ENCODE measurements at regions not wholly inside any gene's neighbourhood (a gene's known extent, or its start where the extent isn't known, plus 50 kb on each side); places are given as distances from the start of the nearest gene placed in this dataset.

GRCh38 chr10:3419719-3420495, 247.3 kb upstream of the PITRM1 start:
- no peak for DNase-seq
- H3K27ac ChIP-seq (ENCODE audit: low read length) = no peak overlapping the region
- peaks cover 3% of the 10 kb centered on the region for H3K27me3 ChIP-seq (ENCODE audit: control insufficient read depth, insufficient read depth, low read length)
- no peak overlapping the region for H3K4me3 ChIP-seq (ENCODE audit: low read length)
- no peaks in the 10 kb centered on the region for H3K36me3 ChIP-seq (ENCODE audit: control insufficient read depth, insufficient read depth, low read length)
- 63% methylated on average over 8 of the region's 12 CpGs for WGBS (ENCODE audit: insufficient coverage)
- H3K9me3 ChIP-seq (replicated peaks; ENCODE audit: control insufficient read depth, low read depth, low read length) = no peaks in the 10 kb centered on the region
- H3K4me1 ChIP-seq (ENCODE audit: control insufficient read depth, insufficient read depth, low read length) = peaks cover 14% of the 10 kb centered on the region

- Histone ChIP-seq H3K36me3 (ENCODE audit: control insufficient read depth, insufficient read depth, low read length) (no peaks in the 10 kb centered on the region), H3K4me3 (ENCODE audit: low read length) (no peak overlapping the region), H3K4me1 (ENCODE audit: control insufficient read depth, insufficient read depth, low read length) (peaks cover 7% of the 10 kb centered on the region), H3K9me3 (replicated peaks; ENCODE audit: control insufficient read depth, low read depth, low read length) (no peaks in the 10 kb centered on the region), H3K27ac (ENCODE audit: low read length) (no peak overlapping the region), H3K27me3 (ENCODE audit: control insufficient read depth, insufficient read depth, low read length) (peaks cover 3% of the 10 kb centered on the region)
- DNase-seq = no peak
- 68% methylated on average over 6 of the region's 12 CpGs for WGBS (ENCODE audit: insufficient coverage)
Observed at GRCh38 chr10:3418926-3419325, 246.3 kb upstream of the PITRM1 start.

GRCh38 chr10:3418041-3418754, 245.6 kb upstream of the PITRM1 start:
- Histone ChIP-seq H3K4me1 (ENCODE audit: control insufficient read depth, insufficient read depth, low read length) (peaks cover 2% of the 10 kb centered on the region), H3K27me3 (ENCODE audit: control insufficient read depth, insufficient read depth, low read length) (peaks cover 3% of the 10 kb centered on the region), H3K9me3 (replicated peaks; ENCODE audit: control insufficient read depth, low read depth, low read length) (no peaks in the 10 kb centered on the region), H3K27ac (ENCODE audit: low read length) (no peak overlapping the region), H3K36me3 (ENCODE audit: control insufficient read depth, insufficient read depth, low read length) (no peaks in the 10 kb centered on the region), H3K4me3 (ENCODE audit: low read length) (no peak overlapping the region)
- DNase-seq = no peak
- WGBS (ENCODE audit: insufficient coverage) = 74% methylated on average over 7 of the region's 13 CpGs

GRCh38 chr10:3417096-3417495, 244.5 kb upstream of the PITRM1 start:
- no peaks in the 10 kb centered on the region for H3K4me1 ChIP-seq (ENCODE audit: control insufficient read depth, insufficient read depth, low read length)
- no peak overlapping the region for H3K4me3 ChIP-seq (ENCODE audit: low read length)
- no peak for DNase-seq
- WGBS (ENCODE audit: insufficient coverage) = 93% methylated on average over 9 of the region's 9 CpGs
- H3K9me3 ChIP-seq (replicated peaks; ENCODE audit: control insufficient read depth, low read depth, low read length) = no peaks in the 10 kb centered on the region
- H3K36me3 ChIP-seq (ENCODE audit: control insufficient read depth, insufficient read depth, low read length) = no peaks in the 10 kb centered on the region
- peaks cover 3% of the 10 kb centered on the region for H3K27me3 ChIP-seq (ENCODE audit: control insufficient read depth, insufficient read depth, low read length)
- no peak overlapping the region for H3K27ac ChIP-seq (ENCODE audit: low read length)

GRCh38 chr10:3415878-3416605, 243.5 kb upstream of the PITRM1 start:
- Histone ChIP-seq H3K36me3 (ENCODE audit: control insufficient read depth, insufficient read depth, low read length) (no peaks in the 10 kb centered on the region), H3K27me3 (ENCODE audit: control insufficient read depth, insufficient read depth, low read length) (peaks cover 3% of the 10 kb centered on the region), H3K4me3 (ENCODE audit: low read length) (no peak overlapping the region), H3K4me1 (ENCODE audit: control insufficient read depth, insufficient read depth, low read length) (no peaks in the 10 kb centered on the region), H3K9me3 (replicated peaks; ENCODE audit: control insufficient read depth, low read depth, low read length) (no peaks in the 10 kb centered on the region), H3K27ac (ENCODE audit: low read length) (no peak overlapping the region)
- WGBS (ENCODE audit: insufficient coverage) = 72% methylated on average over 11 of the region's 17 CpGs
- no peak for DNase-seq

- H3K9me3 ChIP-seq (replicated peaks; ENCODE audit: control insufficient read depth, low read depth, low read length) = no peaks in the 10 kb centered on the region
Observed at GRCh38 chr10:3415038-3415736, 242.6 kb upstream of the PITRM1 start.

GRCh38 chr10:3414667-3415023, 242.1 kb upstream of the PITRM1 start:
- H3K27me3 ChIP-seq (ENCODE audit: control insufficient read depth, insufficient read depth, low read length) = no peaks in the 10 kb centered on the region
- H3K27ac ChIP-seq (ENCODE audit: low read length) = no peak overlapping the region
- 71% methylated on average over 9 of the region's 10 CpGs for whole genome bisulfite sequencing (ENCODE audit: insufficient coverage)
- H3K9me3 ChIP-seq (replicated peaks; ENCODE audit: control insufficient read depth, low read depth, low read length) = no peaks in the 10 kb centered on the region
- no peaks in the 10 kb centered on the region for H3K4me1 ChIP-seq (ENCODE audit: control insufficient read depth, insufficient read depth, low read length)
- DNase-seq = no peak
- H3K36me3 ChIP-seq (ENCODE audit: control insufficient read depth, insufficient read depth, low read length) = no peaks in the 10 kb centered on the region
- no peak overlapping the region for H3K4me3 ChIP-seq (ENCODE audit: low read length)

More at GRCh38 chr10:3415038-3415736, 242.6 kb upstream of the PITRM1 start:
- no peak for DNase-seq
- Histone ChIP-seq H3K27ac (ENCODE audit: low read length) (no peak overlapping the region), H3K4me1 (ENCODE audit: control insufficient read depth, insufficient read depth, low read length) (no peaks in the 10 kb centered on the region), H3K4me3 (ENCODE audit: low read length) (no peak overlapping the region), H3K36me3 (ENCODE audit: control insufficient read depth, insufficient read depth, low read length) (no peaks in the 10 kb centered on the region), H3K27me3 (ENCODE audit: control insufficient read depth, insufficient read depth, low read length) (peaks cover 3% of the 10 kb centered on the region)
- 86% methylated on average over 18 of the region's 21 CpGs for WGBS (ENCODE audit: insufficient coverage)

- no peak overlapping the region for H3K27ac ChIP-seq (ENCODE audit: low read length)
- DNase-seq = no peak
- H3K27me3 ChIP-seq (ENCODE audit: control insufficient read depth, insufficient read depth, low read length) = no peaks in the 10 kb centered on the region
- 91% methylated on average over 20 of the region's 23 CpGs for WGBS (ENCODE audit: insufficient coverage)
- no peak overlapping the region for H3K4me3 ChIP-seq (ENCODE audit: low read length)
- H3K9me3 ChIP-seq (replicated peaks; ENCODE audit: control insufficient read depth, low read depth, low read length) = no peaks in the 10 kb centered on the region
- no peaks in the 10 kb centered on the region for H3K36me3 ChIP-seq (ENCODE audit: control insufficient read depth, insufficient read depth, low read length)
- H3K4me1 ChIP-seq (ENCODE audit: control insufficient read depth, insufficient read depth, low read length) = no peaks in the 10 kb centered on the region
Observed at GRCh38 chr10:3413937-3414666, 241.5 kb upstream of the PITRM1 start.

GRCh38 chr10:3412646-3413045, 240.1 kb upstream of the PITRM1 start:
- Histone ChIP-seq H3K9me3 (replicated peaks; ENCODE audit: control insufficient read depth, low read depth, low read length) (no peaks in the 10 kb centered on the region), H3K27me3 (ENCODE audit: control insufficient read depth, insufficient read depth, low read length) (no peaks in the 10 kb centered on the region), H3K4me3 (ENCODE audit: low read length) (no peak overlapping the region), H3K27ac (ENCODE audit: low read length) (no peak overlapping the region), H3K36me3 (ENCODE audit: control insufficient read depth, insufficient read depth, low read length) (no peaks in the 10 kb centered on the region), H3K4me1 (ENCODE audit: control insufficient read depth, insufficient read depth, low read length) (no peaks in the 10 kb centered on the region)
- 79% methylated on average over 16 of the region's 16 CpGs for WGBS (ENCODE audit: insufficient coverage)
- DNase-seq = no peak
